OCI-LY1 (cell line): ENCODE measurements at regions not wholly inside any gene's neighbourhood (a gene's known extent, or its start where the extent isn't known, plus 50 kb on each side); places are given as distances from the start of the nearest gene placed in this dataset.

Experiments used
- H2AFZ ChIP-seq: fragments of 200-600 bp; sonication (generic), shearing (Covaris generic); 2 replicates; pipeline ENCODE4 v1.6.0; 2014; ENCODE audit warnings: antibody characterized with exemption, mild to moderate bottlenecking, low read length
- H3F3A ChIP-seq: fragments of 200-600 bp; sonication (generic), shearing (Covaris generic); 2 replicates; pipeline ENCODE4 v1.6.0; 2014; ENCODE audit warnings: mild to moderate bottlenecking, antibody characterized with exemption, low read length, moderate library complexity; ENCODE audit not compliant: insufficient read depth
- H3K27ac ChIP-seq: fragments of 200-600 bp; sonication (generic); 2 replicates; pipeline ENCODE4 v1.5.1; 2014; ENCODE audit warnings: low read length, mixed run types, mild to moderate bottlenecking, low read depth; ENCODE audit not compliant: poor library complexity, severe bottlenecking
- H3K27me3 ChIP-seq: fragments of 200-600 bp; sonication (generic); 2 replicates; pipeline ENCODE4 v1.6.0; 2014; ENCODE audit warnings: antibody characterized with exemption, mild to moderate bottlenecking, low read length, moderate library complexity; ENCODE audit not compliant: insufficient read depth
- H3K36me3 ChIP-seq: fragments of 200-600 bp; sonication (generic); 2 replicates; pipeline ENCODE4 v1.6.1; 2014; ENCODE audit warnings: mild to moderate bottlenecking, antibody characterized with exemption, low read length, moderate library complexity, mixed read lengths; ENCODE audit not compliant: insufficient read depth
- H3K4me1 ChIP-seq: fragments of 200-600 bp; sonication (generic); 2 replicates; pipeline ENCODE4 v1.5.1; 2014; ENCODE audit warnings: mild to moderate bottlenecking, low read length, moderate library complexity; ENCODE audit not compliant: insufficient read depth, severe bottlenecking
- H3K4me2 ChIP-seq: fragments of 200-600 bp; sonication (generic), shearing (Covaris generic); 2 replicates; pipeline ENCODE4 v1.6.1; 2014; ENCODE audit warnings: low read length
- H3K4me3 ChIP-seq: fragments of 200-600 bp; sonication (generic); 2 replicates; pipeline ENCODE4 v1.5.1; 2014; ENCODE audit warnings: low read length, low read depth, mild to moderate bottlenecking, mixed read lengths; ENCODE audit not compliant: poor library complexity, severe bottlenecking
- H3K79me2 ChIP-seq: fragments of 200-600 bp; shearing (Covaris generic); 2 replicates; pipeline ENCODE4 v1.6.1; 2016; ENCODE audit warnings: mixed run types, low read length, mixed read lengths; ENCODE audit not compliant: insufficient read depth
- H3K9ac ChIP-seq: fragments of 200-600 bp; sonication (generic), shearing (Covaris generic); 2 replicates; pipeline ENCODE4 v1.6.1; 2014; ENCODE audit warnings: mild to moderate bottlenecking, low read length, mixed read lengths
- H3K9me2 ChIP-seq: fragments of 200-600 bp; sonication (generic), shearing (Covaris generic); 2 replicates; pipeline ENCODE4 v1.6.1; 2014; ENCODE audit warnings: low read depth, mild to moderate bottlenecking, low read length, mixed read lengths
- H3K9me3 ChIP-seq: fragments of 200-600 bp; shearing (Covaris generic); 2 replicates; pipeline ENCODE4 v1.6.1; 2014; ENCODE audit warnings: low read length, mixed read lengths
- H4K20me1 ChIP-seq: fragments of 200-600 bp; sonication (generic), shearing (Covaris generic); 2 replicates; pipeline ENCODE4 v1.6.0; 2016; ENCODE audit warnings: mild to moderate bottlenecking, low read length; ENCODE audit not compliant: insufficient read depth
- EZH2 ChIP-seq: fragments of 200-600 bp; sonication (generic), shearing (Covaris generic); IDR thresholded peaks from 2 replicates; pipeline ENCODE4 v1.8.0; 2017; ENCODE audit warnings: borderline replicate concordance, mixed run types, mild to moderate bottlenecking, antibody characterized with exemption, low read length, moderate library complexity, mixed read lengths
- TF ChIP-seq, protein P1 (sequence below): fragments of 200-600 bp; sonication (generic), shearing (Covaris generic); IDR thresholded peaks from 2 replicates; pipeline ENCODE4 v1.5.1; 2017; ENCODE audit warnings: mild to moderate bottlenecking, antibody characterized with exemption, low read length, moderate library complexity, mixed read lengths

GRCh38 chr13:26946684-26947343, 186.2 kb upstream of the GPR12 start:
- no peak overlapping the region for H3K9ac ChIP-seq
- H3K27me3 ChIP-seq, result no peaks in the 10 kb centered on the region
- TF ChIP-seq EZH2, result no peak
- TF ChIP-seq, protein P1, sequence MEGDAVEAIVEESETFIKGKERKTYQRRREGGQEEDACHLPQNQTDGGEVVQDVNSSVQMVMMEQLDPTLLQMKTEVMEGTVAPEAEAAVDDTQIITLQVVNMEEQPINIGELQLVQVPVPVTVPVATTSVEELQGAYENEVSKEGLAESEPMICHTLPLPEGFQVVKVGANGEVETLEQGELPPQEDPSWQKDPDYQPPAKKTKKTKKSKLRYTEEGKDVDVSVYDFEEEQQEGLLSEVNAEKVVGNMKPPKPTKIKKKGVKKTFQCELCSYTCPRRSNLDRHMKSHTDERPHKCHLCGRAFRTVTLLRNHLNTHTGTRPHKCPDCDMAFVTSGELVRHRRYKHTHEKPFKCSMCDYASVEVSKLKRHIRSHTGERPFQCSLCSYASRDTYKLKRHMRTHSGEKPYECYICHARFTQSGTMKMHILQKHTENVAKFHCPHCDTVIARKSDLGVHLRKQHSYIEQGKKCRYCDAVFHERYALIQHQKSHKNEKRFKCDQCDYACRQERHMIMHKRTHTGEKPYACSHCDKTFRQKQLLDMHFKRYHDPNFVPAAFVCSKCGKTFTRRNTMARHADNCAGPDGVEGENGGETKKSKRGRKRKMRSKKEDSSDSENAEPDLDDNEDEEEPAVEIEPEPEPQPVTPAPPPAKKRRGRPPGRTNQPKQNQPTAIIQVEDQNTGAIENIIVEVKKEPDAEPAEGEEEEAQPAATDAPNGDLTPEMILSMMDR, result peak; percentile 57; the same call in 1 of the 2 replicates
- no peaks in the 10 kb centered on the region for H3K9me3 ChIP-seq
- no peaks in the 10 kb centered on the region for H3K4me1 ChIP-seq
- no peaks in the 10 kb centered on the region for H3K79me2 ChIP-seq
- no peak overlapping the region for H2AFZ ChIP-seq
- no peak overlapping the region for H3K4me3 ChIP-seq
- H3K4me2 ChIP-seq, result no peak overlapping the region
- H4K20me1 ChIP-seq, result no peaks in the 10 kb centered on the region
- H3K9me2 ChIP-seq, result no peaks in the 10 kb centered on the region
- H3K36me3 ChIP-seq, result no peaks in the 10 kb centered on the region
- no peaks in the 10 kb centered on the region for H3F3A ChIP-seq
- H3K27ac ChIP-seq, result no peak overlapping the region

DNA sequence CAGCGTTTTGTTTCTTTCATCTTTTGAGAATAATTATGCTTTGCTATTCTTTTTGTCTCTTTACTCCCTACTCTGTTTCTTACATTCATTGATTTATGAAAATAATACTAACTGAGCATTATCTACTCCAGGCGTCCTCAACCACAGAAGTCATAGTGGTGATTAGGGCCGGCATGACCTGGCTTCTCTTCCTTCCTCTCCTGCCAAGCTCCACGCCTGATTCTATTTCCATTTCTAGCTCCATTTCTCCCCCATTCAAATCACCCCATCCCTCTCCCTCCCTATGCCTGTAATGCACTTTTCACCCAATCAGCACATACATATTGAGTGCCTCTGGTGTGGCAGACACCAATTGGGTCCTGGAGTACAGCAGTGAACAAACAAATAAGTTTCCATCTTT, 183.2 kb upstream of the GPR12 start:
- no peak overlapping the region for H3K9ac ChIP-seq
- no peaks in the 10 kb centered on the region for H4K20me1 ChIP-seq
- H3K9me2 ChIP-seq, result no peaks in the 10 kb centered on the region
- no peaks in the 10 kb centered on the region for H3K27me3 ChIP-seq
- no peak overlapping the region for H3K4me3 ChIP-seq
- H2AFZ ChIP-seq, result no peak overlapping the region
- H3K36me3 ChIP-seq, result no peaks in the 10 kb centered on the region
- no peak overlapping the region for H3K4me2 ChIP-seq
- no peaks in the 10 kb centered on the region for H3F3A ChIP-seq
- TF ChIP-seq EZH2, result no peak
- TF ChIP-seq, protein P1, result no peak
- no peaks in the 10 kb centered on the region for H3K4me1 ChIP-seq
- H3K79me2 ChIP-seq, result no peaks in the 10 kb centered on the region
- no peaks in the 10 kb centered on the region for H3K9me3 ChIP-seq
- no peak overlapping the region for H3K27ac ChIP-seq

- no peak overlapping the region for H2AFZ ChIP-seq
- H3K4me1 ChIP-seq, result no peaks in the 10 kb centered on the region
- no peak overlapping the region for H3K27ac ChIP-seq
- no peaks in the 10 kb centered on the region for H3K9me3 ChIP-seq
- TF ChIP-seq, protein P1, result no peak
- no peak for TF ChIP-seq EZH2
- H3K36me3 ChIP-seq, result no peaks in the 10 kb centered on the region
- no peak overlapping the region for H3K9ac ChIP-seq
- H4K20me1 ChIP-seq, result no peaks in the 10 kb centered on the region
- H3K27me3 ChIP-seq, result no peaks in the 10 kb centered on the region
- no peaks in the 10 kb centered on the region for H3K9me2 ChIP-seq
- H3K79me2 ChIP-seq, result no peaks in the 10 kb centered on the region
- no peaks in the 10 kb centered on the region for H3F3A ChIP-seq
- H3K4me2 ChIP-seq, result no peak overlapping the region
- no peak overlapping the region for H3K4me3 ChIP-seq
These were observed 181.6 kb upstream of the GPR12 start for GRCh38 chr13:26942184-26942583.
